Stimulated activated naive CD8-positive, alpha-beta T cell treated with anti-CD3 and anti-CD28 coated beads, Interleukin-15, Interleukin-2, amounts not matched to agents 100 ng/mL and 50 ng/mL, for 24 hours (primary cell): ENCODE measurements at regions not wholly inside any gene's neighbourhood (a gene's known extent, or its start where the extent isn't known, plus 50 kb on each side); places are given as distances from the start of the nearest gene placed in this dataset.
"Not testable (repeated sequence)": the region's sequence is repeated elsewhere in the genome, so short reads cannot be mapped to it uniquely, and the experiment has no call there.

ENCODE experiments used
- H3K27ac Mint-ChIP-seq: one replicate; pipeline ENCODE4 v1.8.0; 2021; ENCODE audit warnings: mild to moderate bottlenecking, mixed read lengths
- H3K27me3 Mint-ChIP-seq: one replicate; pipeline ENCODE4 v1.8.0; 2021; ENCODE audit warnings: mixed read lengths
- H3K36me3 Mint-ChIP-seq: one replicate; pipeline ENCODE4 v1.8.0; 2021; ENCODE audit warnings: low read depth, mixed read lengths
- H3K4me1 Mint-ChIP-seq: one replicate; pipeline ENCODE4 v1.8.0; 2021; ENCODE audit warnings: low read depth, mixed read lengths
- H3K4me3 Mint-ChIP-seq: one replicate; pipeline ENCODE4 v1.8.0; 2021; ENCODE audit warnings: mild to moderate bottlenecking, mixed read lengths
- H3K9me3 Mint-ChIP-seq: one replicate; pipeline ENCODE4 v1.8.0; 2021; ENCODE audit warnings: mixed read lengths

DNA sequence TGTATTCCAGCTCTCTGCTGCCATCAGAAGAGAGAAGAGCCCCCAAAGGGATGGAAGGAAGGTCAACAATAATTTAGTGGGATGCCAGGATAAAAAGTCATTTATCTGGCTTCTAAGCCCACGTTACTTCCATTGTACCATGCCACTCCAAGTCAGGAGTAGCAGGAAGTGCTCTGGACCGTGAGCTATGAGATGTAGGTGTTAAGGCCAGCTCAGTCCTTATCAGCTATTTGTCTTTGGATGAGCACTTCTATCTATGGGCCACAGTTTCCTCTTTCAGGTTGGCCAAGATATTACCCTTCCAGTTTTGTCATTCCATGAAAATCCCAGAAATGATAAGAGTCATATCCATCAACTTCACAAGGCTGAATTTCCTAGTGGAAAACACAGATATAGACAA, 119.4 kb upstream of the CACUL1 start:
- Mint-ChIP-seq H3K9me3 (peaks cover 14% of the 10 kb centered on the region), H3K36me3 (no peaks in the 10 kb centered on the region), H3K4me3 (no peak overlapping the region), H3K4me1 (no peaks in the 10 kb centered on the region), H3K27ac (no peak overlapping the region), H3K27me3 (peaks cover 54% of the 10 kb centered on the region)

DNA sequence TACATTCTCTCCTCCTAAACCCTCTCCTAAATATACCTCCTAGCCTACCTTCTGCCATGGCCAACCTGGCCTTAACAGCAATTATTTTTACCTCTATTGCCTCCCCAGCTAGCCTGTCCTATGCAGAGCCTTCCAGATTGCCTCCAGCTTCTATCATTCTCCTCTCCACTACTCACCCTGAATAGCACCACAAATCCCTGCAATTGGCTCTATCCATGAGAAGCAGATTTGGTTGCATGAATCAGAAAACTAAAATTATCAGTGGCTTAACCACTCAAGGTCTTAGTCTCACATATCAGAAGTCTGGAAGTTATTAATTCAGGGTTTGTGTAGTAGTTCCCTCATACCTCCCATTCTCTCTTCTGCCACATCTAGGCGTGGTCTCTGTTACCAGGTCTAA, 120.3 kb upstream of the CACUL1 start:
- H3K4me3 Mint-ChIP-seq: no peak overlapping the region

DNA sequence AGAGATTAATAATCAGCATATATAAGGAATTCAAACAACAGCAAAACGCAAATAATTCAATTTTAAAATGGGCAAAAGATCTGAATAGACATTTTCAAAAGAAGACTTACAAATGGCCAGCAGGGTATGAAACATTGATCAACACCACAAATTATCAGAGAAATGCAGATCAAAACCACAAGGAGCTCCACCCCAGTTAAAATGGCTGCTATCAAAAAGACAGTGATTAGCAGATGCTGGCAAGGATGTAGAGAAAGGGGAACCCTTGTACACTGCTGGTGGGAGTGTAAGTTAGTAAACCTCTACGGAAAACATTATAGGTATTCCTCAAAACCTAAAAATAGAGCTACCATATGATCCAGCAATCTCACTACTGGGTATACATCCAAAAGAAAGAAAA, 128.0 kb upstream of the CACUL1 start:
- peaks cover 7% of the 10 kb centered on the region for H3K9me3 Mint-ChIP-seq
- peaks cover 19% of the 10 kb centered on the region for H3K27me3 Mint-ChIP-seq

More for the DNA sequence above, 120.3 kb upstream of the CACUL1 start:
- H3K36me3 Mint-ChIP-seq: no peaks in the 10 kb centered on the region
- no peak overlapping the region for H3K27ac Mint-ChIP-seq
- peaks cover 14% of the 10 kb centered on the region for H3K9me3 Mint-ChIP-seq
- H3K27me3 Mint-ChIP-seq: peaks cover 53% of the 10 kb centered on the region
- H3K4me1 Mint-ChIP-seq: no peaks in the 10 kb centered on the region

DNA sequence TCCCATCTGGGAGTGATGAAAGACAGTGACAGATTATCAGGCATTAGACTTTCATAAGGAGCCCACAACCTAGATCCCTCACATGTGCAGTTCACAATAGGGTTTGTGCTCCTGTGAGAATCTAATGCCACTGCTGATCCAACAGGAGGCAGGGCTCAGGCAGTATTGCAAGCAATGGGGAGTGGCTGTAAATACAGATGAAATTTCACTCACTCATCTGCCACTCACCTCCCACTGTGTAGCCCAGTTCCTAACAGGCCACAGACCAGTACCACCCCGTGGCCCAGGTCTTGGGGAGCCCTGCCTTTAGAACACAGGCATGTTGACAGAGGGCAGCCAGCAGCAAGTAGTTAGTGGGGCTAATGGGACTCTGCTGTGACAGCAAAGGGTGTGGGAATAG, 137.3 kb upstream of the NANOS1 start:
- Mint-ChIP-seq H3K27me3 (peaks cover 5% of the 10 kb centered on the region), H3K36me3 (no peaks in the 10 kb centered on the region), H3K4me1 (no peaks in the 10 kb centered on the region), H3K9me3 (peaks cover 5% of the 10 kb centered on the region), H3K27ac (no peak overlapping the region), H3K4me3 (no peak overlapping the region)

More for the DNA sequence above, 128.0 kb upstream of the CACUL1 start:
- Mint-ChIP-seq H3K36me3 (no peaks in the 10 kb centered on the region), H3K4me1 (no peaks in the 10 kb centered on the region), H3K27ac (no peak overlapping the region), H3K4me3 (no peak overlapping the region)

DNA sequence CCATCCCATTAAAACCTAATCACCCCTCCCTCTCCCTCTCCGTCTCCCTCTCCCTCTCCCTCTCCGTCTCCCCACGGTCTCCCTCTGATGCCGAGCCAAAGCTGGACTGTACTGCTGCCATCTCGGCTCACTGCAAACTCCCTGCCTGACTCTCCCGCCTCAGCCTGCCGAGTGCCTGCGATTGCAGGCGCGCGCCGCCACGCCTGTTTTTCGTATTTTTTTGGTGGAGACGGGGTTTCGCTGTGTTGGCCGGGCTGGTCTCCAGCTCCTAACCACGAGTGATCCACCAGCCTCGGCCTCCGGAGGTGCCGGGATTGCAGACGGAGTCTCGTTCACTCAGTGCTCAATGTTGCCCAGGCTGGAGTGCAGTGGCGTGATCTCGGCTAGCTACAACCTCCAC, 134.6 kb upstream of the NANOS1 start:
- H3K36me3 Mint-ChIP-seq, H3K27me3 Mint-ChIP-seq, H3K4me1 Mint-ChIP-seq, H3K27ac Mint-ChIP-seq, H3K4me3 Mint-ChIP-seq, H3K9me3 Mint-ChIP-seq: not testable (repeated sequence)

DNA sequence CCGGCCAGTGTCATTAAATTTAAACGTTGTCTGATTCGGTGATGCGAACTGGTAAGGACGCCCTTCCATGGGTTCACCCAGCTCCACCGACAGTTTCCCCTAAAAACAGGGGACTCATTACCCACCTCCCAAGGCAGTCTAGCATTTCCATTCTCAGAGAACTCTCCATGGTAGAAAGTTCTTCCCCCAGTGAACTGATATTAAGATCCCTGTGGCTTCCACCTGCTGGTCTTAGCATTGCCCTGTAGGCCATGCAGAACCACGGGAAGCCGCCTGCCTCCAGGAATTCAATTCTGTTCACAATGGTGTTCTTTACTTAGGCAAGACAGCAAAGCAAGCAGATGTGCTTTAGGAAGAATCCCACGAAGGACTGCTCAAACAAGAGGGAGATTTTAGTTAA, 128.9 kb upstream of the NANOS1 start:
- H3K27ac Mint-ChIP-seq: no peak overlapping the region

DNA sequence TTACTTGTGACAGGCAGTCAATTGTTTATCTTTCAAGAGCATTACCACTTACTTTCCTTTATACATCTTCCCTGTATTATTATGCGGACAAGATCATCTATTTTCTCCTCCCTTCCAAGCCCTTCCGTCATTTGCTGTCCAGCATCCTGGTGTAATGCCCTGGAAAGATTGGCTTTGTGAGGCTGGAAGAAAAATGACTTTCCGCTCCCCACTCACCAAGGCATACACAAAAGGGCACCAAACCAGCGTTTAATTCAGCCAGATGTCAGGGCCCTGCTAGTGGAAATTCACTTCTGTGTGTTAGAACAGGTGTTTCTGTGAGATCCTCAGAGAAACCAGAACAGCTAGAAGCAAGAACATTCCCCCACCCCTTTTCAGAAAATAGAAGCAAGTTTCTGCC, 128.1 kb upstream of the NANOS1 start:
- no peaks in the 10 kb centered on the region for H3K36me3 Mint-ChIP-seq
- H3K9me3 Mint-ChIP-seq: no peaks in the 10 kb centered on the region
- peaks cover 11% of the 10 kb centered on the region for H3K27me3 Mint-ChIP-seq
- no peaks in the 10 kb centered on the region for H3K4me1 Mint-ChIP-seq
- no peak overlapping the region for H3K27ac Mint-ChIP-seq
- no peak overlapping the region for H3K4me3 Mint-ChIP-seq

More for the DNA sequence above, 128.9 kb upstream of the NANOS1 start:
- Mint-ChIP-seq H3K4me3 (no peak overlapping the region), H3K27me3 (peaks cover 9% of the 10 kb centered on the region), H3K9me3 (no peaks in the 10 kb centered on the region), H3K36me3 (no peaks in the 10 kb centered on the region), H3K4me1 (no peaks in the 10 kb centered on the region)

DNA sequence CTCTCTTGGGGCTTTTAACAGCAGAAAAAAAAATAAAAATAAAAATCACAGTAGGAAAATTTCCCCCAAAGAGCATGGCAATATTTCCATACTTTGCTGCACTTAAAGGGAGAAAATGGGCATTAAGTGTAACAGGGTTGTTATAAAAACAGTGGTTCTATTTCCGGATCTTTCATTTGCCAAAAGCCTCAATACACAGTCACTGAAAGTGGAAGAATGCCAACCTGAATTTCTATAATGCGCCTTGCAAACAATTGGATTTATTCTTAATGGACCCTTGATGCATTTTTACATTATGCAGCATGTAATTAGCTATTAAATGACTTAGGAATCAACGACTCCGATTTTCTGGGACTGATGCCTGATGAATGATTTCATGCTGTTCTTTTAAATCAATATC, 127.6 kb upstream of the NANOS1 start:
- Mint-ChIP-seq H3K27me3 (peaks cover 12% of the 10 kb centered on the region), H3K4me3 (no peak overlapping the region), H3K36me3 (no peaks in the 10 kb centered on the region), H3K4me1 (no peaks in the 10 kb centered on the region), H3K9me3 (no peaks in the 10 kb centered on the region), H3K27ac (no peak overlapping the region)

DNA sequence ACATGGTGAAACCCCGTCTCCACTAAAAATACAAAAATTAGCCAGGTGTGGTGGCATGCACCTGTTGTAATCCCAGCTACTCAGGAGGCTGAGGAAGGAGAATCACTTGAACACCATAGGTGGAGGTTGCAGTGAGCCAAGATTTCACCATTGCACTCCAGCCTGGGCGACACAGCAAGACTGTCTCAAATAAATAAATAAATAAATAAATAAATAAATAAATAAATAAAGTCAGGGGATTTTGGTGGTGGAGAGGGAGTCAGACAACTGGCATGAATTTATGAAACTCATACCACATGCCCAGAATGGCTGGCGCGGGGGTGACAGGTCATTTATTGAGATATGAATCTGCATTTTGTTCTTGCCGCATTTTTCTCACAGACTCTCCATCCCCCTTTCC, 126.9 kb upstream of the NANOS1 start:
- not testable (repeated sequence) for H3K36me3 Mint-ChIP-seq, H3K27ac Mint-ChIP-seq, H3K4me1 Mint-ChIP-seq, H3K9me3 Mint-ChIP-seq, H3K4me3 Mint-ChIP-seq
- H3K27me3 Mint-ChIP-seq: peaks cover 12% of the 10 kb centered on the region

DNA sequence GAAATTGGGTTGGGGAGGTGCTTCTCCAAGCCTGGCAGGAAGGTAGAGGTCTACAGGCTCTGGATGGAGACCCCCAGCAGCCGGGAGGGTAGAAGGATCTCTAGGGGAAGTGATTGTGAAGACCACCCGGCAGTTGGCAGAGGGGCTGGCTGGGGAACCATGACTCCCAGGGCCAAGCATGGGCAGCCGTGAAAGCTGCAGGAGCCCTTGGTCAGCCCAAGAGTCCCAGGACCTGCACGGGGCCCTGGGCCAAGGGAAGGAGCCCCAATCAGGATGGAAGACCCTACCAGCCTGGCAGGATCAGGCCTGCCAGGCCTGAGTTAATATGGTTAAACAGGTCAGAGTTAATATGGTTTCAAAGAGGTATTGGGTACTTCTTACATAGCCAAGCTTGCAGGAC, 126.3 kb upstream of the NANOS1 start:
- H3K27me3 Mint-ChIP-seq: peaks cover 12% of the 10 kb centered on the region
- no peaks in the 10 kb centered on the region for H3K36me3 Mint-ChIP-seq
- no peak overlapping the region for H3K4me3 Mint-ChIP-seq
- no peaks in the 10 kb centered on the region for H3K4me1 Mint-ChIP-seq
- no peaks in the 10 kb centered on the region for H3K9me3 Mint-ChIP-seq
- no peak overlapping the region for H3K27ac Mint-ChIP-seq

DNA sequence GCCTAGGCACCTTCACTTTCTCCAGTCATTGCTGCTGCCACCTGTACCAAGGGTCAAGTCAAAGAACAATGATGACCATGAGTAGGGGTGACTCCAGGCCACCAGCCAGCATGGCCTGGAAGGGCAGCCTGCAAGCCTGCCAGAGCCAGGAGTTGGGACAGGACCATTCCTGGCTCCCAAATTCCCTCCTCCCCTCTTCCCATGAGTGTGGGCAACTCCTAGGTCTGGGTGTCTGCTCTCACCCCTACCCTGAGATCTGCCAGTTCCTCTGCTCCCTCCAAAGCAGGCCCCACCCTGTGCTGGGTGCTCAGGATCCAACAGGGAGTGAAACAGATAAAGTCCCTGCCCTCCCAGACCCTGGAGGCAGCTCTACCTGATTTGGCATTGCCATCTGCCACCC, 125.8 kb upstream of the NANOS1 start:
- Mint-ChIP-seq H3K27ac (no peak overlapping the region), H3K36me3 (no peaks in the 10 kb centered on the region), H3K4me3 (no peak overlapping the region), H3K9me3 (no peaks in the 10 kb centered on the region), H3K4me1 (no peaks in the 10 kb centered on the region), H3K27me3 (peaks cover 12% of the 10 kb centered on the region)

DNA sequence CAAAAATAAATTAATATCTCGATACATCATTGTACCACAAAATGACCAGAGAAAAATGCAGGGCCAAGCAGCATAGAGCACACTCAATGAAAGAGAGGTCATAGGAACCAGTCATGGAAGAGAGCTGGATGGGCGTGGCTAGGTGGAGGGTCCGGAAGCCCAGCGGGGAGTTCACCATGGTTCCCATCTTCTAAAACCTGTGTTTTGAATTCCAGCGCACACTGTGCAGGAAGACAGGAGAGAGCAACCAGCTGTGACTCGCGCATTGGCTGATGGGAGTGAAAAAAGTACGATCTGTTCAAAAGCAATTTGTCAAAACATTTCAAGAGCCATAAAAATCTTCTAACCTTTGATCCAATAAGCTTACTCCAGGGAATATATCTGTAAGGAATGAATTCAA, 125.2 kb upstream of the NANOS1 start:
- Mint-ChIP-seq H3K27me3 (peaks cover 12% of the 10 kb centered on the region), H3K4me3 (no peak overlapping the region), H3K27ac (no peak overlapping the region), H3K36me3 (no peaks in the 10 kb centered on the region), H3K9me3 (no peaks in the 10 kb centered on the region), H3K4me1 (no peaks in the 10 kb centered on the region)

DNA sequence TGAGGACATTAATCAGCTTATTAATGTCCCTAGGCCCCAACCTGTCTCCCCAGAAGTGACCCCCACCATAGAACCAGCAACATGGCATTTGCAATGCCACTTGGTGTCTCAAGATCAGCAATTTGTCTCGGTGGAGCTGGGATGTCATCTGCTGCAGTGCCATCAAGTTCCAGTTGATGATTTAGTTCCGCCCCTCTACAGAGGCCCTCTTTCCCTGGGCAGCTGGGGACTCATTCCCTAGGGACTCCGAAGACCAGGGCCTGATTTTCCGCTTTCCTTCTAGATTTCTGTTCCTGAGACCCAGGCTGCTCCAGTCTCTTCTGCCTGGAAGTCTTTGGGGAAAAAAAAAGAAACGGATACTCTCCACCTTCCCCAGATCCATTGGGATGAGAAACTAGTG, 122.5 kb upstream of the NANOS1 start:
- H3K4me1 Mint-ChIP-seq: no peaks in the 10 kb centered on the region
- no peaks in the 10 kb centered on the region for H3K36me3 Mint-ChIP-seq
- no peak overlapping the region for H3K27ac Mint-ChIP-seq
- H3K27me3 Mint-ChIP-seq: peaks cover 14% of the 10 kb centered on the region
- no peaks in the 10 kb centered on the region for H3K9me3 Mint-ChIP-seq
- H3K4me3 Mint-ChIP-seq: no peak overlapping the region

DNA sequence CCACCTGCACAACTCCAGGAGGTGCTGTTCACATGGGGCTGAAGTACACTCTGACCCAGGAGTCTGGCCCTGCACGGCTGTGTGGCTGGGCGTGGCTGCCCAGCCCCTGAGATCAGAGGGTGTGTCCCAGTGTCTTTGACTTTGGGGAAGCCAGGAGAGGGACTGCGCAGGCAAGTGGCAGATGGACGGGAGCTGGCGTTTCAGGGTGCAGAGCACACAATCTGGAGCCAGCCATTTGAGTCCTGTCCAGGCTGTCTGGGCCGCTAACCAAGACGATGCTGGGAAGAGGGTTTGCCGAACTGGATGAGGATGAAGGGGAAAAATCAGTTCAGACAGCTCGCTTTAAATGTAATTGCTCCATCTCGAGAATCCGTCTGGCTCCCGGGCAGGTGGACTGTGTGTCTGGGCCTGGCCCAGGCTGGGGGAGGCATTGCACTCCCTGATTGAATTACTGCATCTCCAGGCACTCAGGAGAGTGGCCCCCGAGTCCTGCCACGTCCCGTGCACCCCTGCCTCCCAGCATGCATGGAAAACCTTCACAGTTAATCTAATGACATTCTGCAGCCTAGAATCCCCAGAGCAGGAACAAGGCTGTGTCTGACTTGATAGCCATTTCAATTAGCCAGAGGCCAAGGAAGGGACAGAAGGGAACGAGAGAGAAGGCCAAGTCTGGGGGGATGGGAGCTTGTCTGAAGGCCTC, 120.8 kb upstream of the NANOS1 start:
- Mint-ChIP-seq H3K4me1 (no peaks in the 10 kb centered on the region), H3K36me3 (no peaks in the 10 kb centered on the region), H3K9me3 (no peaks in the 10 kb centered on the region), H3K4me3 (no peak overlapping the region), H3K27ac (no peak overlapping the region), H3K27me3 (peaks cover 7% of the 10 kb centered on the region)

DNA sequence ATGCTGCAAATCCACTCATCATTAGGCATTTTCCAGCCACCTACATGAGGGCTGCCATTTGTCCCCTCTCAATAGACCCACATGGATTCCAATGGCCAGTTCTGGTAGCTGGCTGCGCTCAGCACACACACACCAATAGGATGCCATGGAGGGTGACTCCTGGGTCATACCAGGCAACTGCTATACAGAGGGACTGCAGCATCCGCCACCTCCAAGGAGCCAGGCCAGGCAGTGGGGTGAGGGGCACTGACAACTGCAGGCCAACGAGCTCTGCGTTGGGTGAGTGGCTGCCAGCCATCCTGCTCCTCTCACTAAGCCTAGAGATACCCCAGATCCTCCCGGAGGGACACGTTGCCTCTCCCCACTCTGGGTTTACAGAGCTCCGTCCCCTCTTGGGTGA, 118.8 kb upstream of the NANOS1 start:
- H3K4me3 Mint-ChIP-seq: no peak overlapping the region
- H3K9me3 Mint-ChIP-seq: no peaks in the 10 kb centered on the region
- no peaks in the 10 kb centered on the region for H3K4me1 Mint-ChIP-seq
- H3K36me3 Mint-ChIP-seq: no peaks in the 10 kb centered on the region
- H3K27me3 Mint-ChIP-seq: peaks cover 7% of the 10 kb centered on the region
- no peak overlapping the region for H3K27ac Mint-ChIP-seq

DNA sequence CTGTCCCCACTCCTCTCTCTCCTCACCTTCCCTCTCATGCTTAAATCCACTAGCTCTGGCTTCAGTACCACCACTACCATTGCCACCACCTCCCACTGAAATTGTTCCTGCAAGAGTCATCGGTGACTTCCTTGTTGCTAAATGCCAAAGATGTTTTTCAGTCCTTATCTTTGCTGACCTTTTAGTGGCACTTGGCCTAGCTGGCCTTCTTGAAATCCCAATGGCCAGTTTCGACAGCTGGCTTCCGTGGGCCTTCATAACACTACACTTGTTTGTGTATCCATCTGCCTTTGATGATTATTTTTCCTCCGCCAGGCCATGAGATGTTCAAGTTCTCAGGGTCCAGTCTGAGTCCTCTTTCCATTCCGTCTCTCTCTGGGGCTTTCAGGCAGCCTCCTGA, 118.2 kb upstream of the NANOS1 start:
- Mint-ChIP-seq H3K36me3 (no peaks in the 10 kb centered on the region), H3K27me3 (peaks cover 5% of the 10 kb centered on the region), H3K27ac (no peak overlapping the region), H3K4me3 (no peak overlapping the region), H3K4me1 (no peaks in the 10 kb centered on the region), H3K9me3 (no peaks in the 10 kb centered on the region)
